Neuronal stem cell (in vitro differentiated cells): ENCODE measurements at regions not wholly inside any gene's neighbourhood (a gene's known extent, or its start where the extent isn't known, plus 50 kb on each side); places are given as distances from the start of the nearest gene placed in this dataset.

ENCODE experiments used
- DNase-seq: peaks from one replicate; pipeline ENCODE4 v3.0.0-alpha.2; 2013; ENCODE audit warnings: low spot score
- H2AFZ ChIP-seq: one replicate; pipeline ENCODE4 v1.6.1; 2013; ENCODE audit warnings: mild to moderate bottlenecking, low read length, inconsistent platforms
- H2AK5ac ChIP-seq: 2 replicates; pipeline ENCODE4 v1.6.1; 2013; ENCODE audit warnings: low read depth, mild to moderate bottlenecking, inconsistent platforms, low read length, moderate library complexity, mixed read lengths
- H2BK120ac ChIP-seq: 2 replicates; pipeline ENCODE4 v1.6.1; 2013; ENCODE audit warnings: low read depth, mild to moderate bottlenecking, inconsistent platforms, low read length, moderate library complexity, mixed read lengths
- H2BK12ac ChIP-seq: one replicate; pipeline ENCODE4 v1.6.1; 2013; ENCODE audit warnings: low read length, inconsistent platforms
- H2BK15ac ChIP-seq: 2 replicates; pipeline ENCODE4 v1.6.1; 2013; ENCODE audit warnings: mild to moderate bottlenecking, low read length, inconsistent platforms, mixed read lengths
- H2BK5ac ChIP-seq: one replicate; pipeline ENCODE4 v1.6.1; 2013; ENCODE audit warnings: inconsistent platforms, mild to moderate bottlenecking, low read length, moderate library complexity
- H3K14ac ChIP-seq: one replicate; pipeline ENCODE4 v1.6.1; 2013; ENCODE audit warnings: low read length, inconsistent platforms
- H3K18ac ChIP-seq: 2 replicates; pipeline ENCODE4 v1.6.1; 2013; ENCODE audit warnings: low read length, inconsistent platforms
- H3K23ac ChIP-seq: 2 replicates; pipeline ENCODE4 v1.6.1; 2013; ENCODE audit warnings: low read depth, mild to moderate bottlenecking, mixed read lengths, low read length, inconsistent platforms; ENCODE audit not compliant: poor library complexity
- H3K27ac ChIP-seq: replicated peaks from 3 replicates; pipeline ENCODE4 v1.5.1; 2013; ENCODE audit warnings: low read length, inconsistent platforms
- H3K27me3 ChIP-seq, 3 experiments: 2 replicates each; pipeline ENCODE4 v1.6.1; 2013; ENCODE audit warnings: low read length in 3 of 3, mild to moderate bottlenecking in 2 of 3, inconsistent platforms in 1 of 3, low read depth in 1 of 3, mixed read lengths in 1 of 3, moderate library complexity in 1 of 3; ENCODE audit not compliant: control insufficient read depth in 3 of 3, insufficient read depth in 3 of 3
- H3K36me3 ChIP-seq, 2 donors: replicated peaks in 1 of 2; 2 replicates each; pipeline ENCODE4 v1.6.1; 2013; ENCODE audit warnings: low read length in 2 of 2; ENCODE audit not compliant: control insufficient read depth in 2 of 2, insufficient read depth in 2 of 2
- H3K4ac ChIP-seq: 2 replicates; pipeline ENCODE4 v1.6.1; 2013; ENCODE audit warnings: inconsistent platforms, mild to moderate bottlenecking, low read length, moderate library complexity
- H3K4me1 ChIP-seq, 2 donors: 1 replicate in 1 of 2; 2 replicates in 1 of 2; pipeline ENCODE4 v1.6.1; 2013; ENCODE audit warnings: low read length in 2 of 2, low read depth in 1 of 2; ENCODE audit not compliant: control insufficient read depth in 2 of 2, insufficient read depth in 1 of 2
- H3K4me2 ChIP-seq: one replicate; pipeline ENCODE4 v1.6.1; 2013; ENCODE audit warnings: mild to moderate bottlenecking, low read length, inconsistent platforms; ENCODE audit not compliant: insufficient read depth, poor library complexity, severe bottlenecking
- H3K4me3 ChIP-seq, 2 donors: 2 replicates each; pipeline ENCODE4 v1.5.1; 2013; ENCODE audit warnings: low read length in 2 of 2, mild to moderate bottlenecking in 2 of 2, inconsistent platforms in 1 of 2, moderate library complexity in 1 of 2
- H3K79me1 ChIP-seq: one replicate; pipeline ENCODE4 v1.6.1; 2013; ENCODE audit warnings: low read depth, mild to moderate bottlenecking, inconsistent platforms, low read length, moderate library complexity
- H3K9ac ChIP-seq: one replicate; pipeline ENCODE4 v1.6.1; 2013; ENCODE audit warnings: mild to moderate bottlenecking, low read depth, low read length, inconsistent platforms; ENCODE audit not compliant: poor library complexity
- H3K9me3 ChIP-seq, 2 donors: replicated peaks in 1 of 2; 2 replicates each; pipeline versions ENCODE3 to v1.6.1; 2013; ENCODE audit warnings: low read length in 2 of 2, mild to moderate bottlenecking in 2 of 2, inconsistent platforms in 1 of 2, low read depth in 1 of 2, mixed read lengths in 1 of 2, moderate library complexity in 1 of 2; ENCODE audit not compliant: control insufficient read depth in 2 of 2, insufficient read depth in 1 of 2
- H4K8ac ChIP-seq: one replicate; pipeline ENCODE4 v1.6.1; 2013; ENCODE audit warnings: low read depth, mild to moderate bottlenecking, inconsistent platforms, low read length, moderate library complexity
- H4K91ac ChIP-seq: one replicate; pipeline ENCODE4 v1.6.1; 2013; ENCODE audit warnings: low read length, low read depth, mild to moderate bottlenecking, inconsistent platforms; ENCODE audit not compliant: poor library complexity
- WGBS, 2 donors: extraction: QIAGEN DNeasy Blood & Tissue Kit; methylation state at CpG; one replicate each; pipeline ENCODE4 v1.1.7; 2013; ENCODE audit warnings: missing lambda C conversion rate in 2 of 2, mixed read lengths in 1 of 2; ENCODE audit not compliant: insufficient read length in 2 of 2, insufficient replicate concordance in 1 of 2; ENCODE audit errors: extremely low coverage in 2 of 2; 5-methylcytosine and 5-hydroxymethylcytosine counted together

DNA sequence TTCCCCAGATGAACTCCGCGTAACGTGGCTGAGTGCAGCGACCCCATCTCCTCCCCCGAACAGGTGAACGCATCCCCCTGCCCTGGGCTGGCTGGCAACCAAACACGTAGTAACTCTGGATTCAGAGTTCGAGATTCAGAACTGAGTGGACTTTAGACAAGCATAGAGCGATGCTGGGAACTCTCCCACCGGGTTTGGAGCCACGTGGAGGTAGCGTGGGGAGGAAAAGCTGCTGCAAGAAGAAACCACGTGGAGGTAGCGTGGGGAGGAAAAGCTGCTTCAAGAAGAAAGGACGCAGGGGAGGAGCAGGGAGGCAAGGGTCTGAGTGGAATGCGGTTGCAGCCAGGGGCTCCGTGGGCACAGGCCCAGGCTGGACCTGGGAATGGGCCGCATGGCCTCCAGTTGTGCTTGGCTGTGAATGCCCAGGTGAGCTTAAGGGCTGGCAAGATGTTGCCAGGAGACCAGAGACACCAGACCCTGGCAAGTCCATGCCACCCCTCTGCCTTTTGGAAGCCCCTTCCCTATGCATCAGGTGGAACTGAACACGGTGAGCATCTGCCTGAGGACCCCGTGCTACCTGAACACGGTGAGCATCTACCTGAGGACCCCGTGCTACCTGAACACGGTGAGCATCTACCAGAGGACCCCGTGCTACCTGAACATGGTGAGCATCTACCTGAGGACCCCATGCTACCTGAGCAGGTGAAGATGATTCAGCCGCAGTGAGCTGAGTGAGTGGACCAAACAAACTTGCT is 118.0 kb upstream of the FRMD1 start:
- no CpG with 5 or more reads among the region's 25 CpGs for WGBS, 2 donors
- H2BK12ac ChIP-seq: peak overlapping the region; percentile 7

GRCh38 chr6:168196385-168196860 is 117.4 kb upstream of the FRMD1 start:
- Histone ChIP-seq H3K4me3 (no peak overlapping the region), H2BK15ac (no peak overlapping the region), H4K8ac (no peak overlapping the region), H3K79me1 (no peaks in the 10 kb centered on the region), H3K18ac (no peak overlapping the region), H3K9me3 (no peaks in the 10 kb centered on the region), H2BK12ac (no peak overlapping the region), H3K27ac (no peak overlapping the region), H3K23ac (peak overlapping the region; percentile 35), H3K4ac (no peak overlapping the region), H2AFZ (no peak overlapping the region), H3K9ac (no peak overlapping the region), H2AK5ac (no peak overlapping the region), H3K27me3 (no peaks in the 10 kb centered on the region), H4K91ac (no peak overlapping the region), H2BK120ac (no peak overlapping the region), H3K36me3 (no peaks in the 10 kb centered on the region), H2BK5ac (no peak overlapping the region), H3K14ac (no peak overlapping the region), H3K4me2 (no peak overlapping the region), H3K4me1 (peaks cover 3 to 4% of the 10 kb centered on the region in 2 donors)
- DNase-seq: no peak
- no CpG with 5 or more reads among the region's 14 CpGs for WGBS, 2 donors

More for the DNA sequence above, 118.0 kb upstream of the FRMD1 start:
- H3K27ac ChIP-seq: no peak overlapping the region
- no peak overlapping the region for H2BK5ac ChIP-seq
- H3K23ac ChIP-seq: peak overlapping the region; percentile 8
- H2AFZ ChIP-seq: no peak overlapping the region
- no peaks in the 10 kb centered on the region for H3K9me3 ChIP-seq
- H3K4ac ChIP-seq: peak overlapping the region; percentile 76
- no peak for DNase-seq
- no peaks in the 10 kb centered on the region for H3K27me3 ChIP-seq
- H4K91ac ChIP-seq: no peak overlapping the region
- no peaks in the 10 kb centered on the region for H3K79me1 ChIP-seq
- H2AK5ac ChIP-seq: no peak overlapping the region
- no peak overlapping the region for H2BK120ac ChIP-seq
- H2BK15ac ChIP-seq: no peak overlapping the region
- no peaks in the 10 kb centered on the region for H3K36me3 ChIP-seq
- no peak overlapping the region for H4K8ac ChIP-seq
- H3K4me2 ChIP-seq: no peak overlapping the region
- H3K14ac ChIP-seq: no peak overlapping the region
- H3K9ac ChIP-seq: no peak overlapping the region
- H3K18ac ChIP-seq: peak overlapping the region; percentile 65
- no peak overlapping the region for H3K4me3 ChIP-seq
- H3K4me1 ChIP-seq: peaks cover 4% of the 10 kb centered on the region in 2 donors

GRCh38 chr6:168195712-168196111 is 116.7 kb upstream of the FRMD1 start:
- WGBS, 2 donors: no CpG with 5 or more reads among the region's 10 CpGs
- no peak overlapping the region for H2BK120ac ChIP-seq
- no peak overlapping the region for H3K4me2 ChIP-seq
- no peak overlapping the region for H2AK5ac ChIP-seq
- no peaks in the 10 kb centered on the region for H3K36me3 ChIP-seq
- H3K27me3 ChIP-seq: peaks cover 0 to 2% (median 0%) of the 10 kb centered on the region in 3 experiments
- no peak overlapping the region for H4K91ac ChIP-seq
- H3K14ac ChIP-seq: no peak overlapping the region
- no peaks in the 10 kb centered on the region for H3K9me3 ChIP-seq
- H3K4me1 ChIP-seq: peaks cover 3 to 4% of the 10 kb centered on the region in 2 donors
- H3K23ac ChIP-seq: no peak overlapping the region
- no peak overlapping the region for H2BK5ac ChIP-seq
- no peak overlapping the region for H4K8ac ChIP-seq
- H3K27ac ChIP-seq: no peak overlapping the region
- H3K4me3 ChIP-seq: no peak overlapping the region
- no peak for DNase-seq
- H2AFZ ChIP-seq: no peak overlapping the region
- no peak overlapping the region for H2BK15ac ChIP-seq
- no peaks in the 10 kb centered on the region for H3K79me1 ChIP-seq
- H3K9ac ChIP-seq: no peak overlapping the region
- H3K4ac ChIP-seq: no peak overlapping the region
- no peak overlapping the region for H2BK12ac ChIP-seq
- no peak overlapping the region for H3K18ac ChIP-seq

GRCh38 chr6:168194732-168195567 is 115.9 kb upstream of the FRMD1 start:
- no peak overlapping the region for H2AFZ ChIP-seq
- no peaks in the 10 kb centered on the region for H3K9me3 ChIP-seq
- H3K14ac ChIP-seq: peak overlapping the region; percentile 75
- peak overlapping the region; percentile 36 for H3K9ac ChIP-seq
- no peak overlapping the region for H3K4me3 ChIP-seq
- no peak overlapping the region for H2BK12ac ChIP-seq
- H3K23ac ChIP-seq: peak overlapping the region; percentile 44
- H2BK15ac ChIP-seq: peak overlapping the region; percentile 2
- H3K4me2 ChIP-seq: no peak overlapping the region
- WGBS, 2 donors: no CpG with 5 or more reads among the region's 19 CpGs
- H2BK5ac ChIP-seq: no peak overlapping the region
- no peak for DNase-seq
- H3K27me3 ChIP-seq: peaks cover 0 to 2% (median 0%) of the 10 kb centered on the region in 3 experiments
- no peaks in the 10 kb centered on the region for H3K36me3 ChIP-seq
- H4K8ac ChIP-seq: peak overlapping the region; percentile 20
- H3K4ac ChIP-seq: no peak overlapping the region
- peaks cover 3 to 4% of the 10 kb centered on the region in 2 donors for H3K4me1 ChIP-seq
- peak overlapping the region; percentile 58 for H2BK120ac ChIP-seq
- H3K18ac ChIP-seq: peak overlapping the region; percentile 74
- H4K91ac ChIP-seq: no peak overlapping the region
- H3K79me1 ChIP-seq: no peaks in the 10 kb centered on the region
- peak overlapping the region; percentile 76 for H2AK5ac ChIP-seq
- no peak overlapping the region for H3K27ac ChIP-seq
